ENCODE measurements at regions not wholly inside any gene's neighbourhood (a gene's known extent, or its start where the extent isn't known, plus 50 kb on each side); places are given as distances from the start of the nearest gene placed in this dataset.
A peak's percentile ranks its signal among the peaks of the same experiment; 100 is the strongest.

DNA sequence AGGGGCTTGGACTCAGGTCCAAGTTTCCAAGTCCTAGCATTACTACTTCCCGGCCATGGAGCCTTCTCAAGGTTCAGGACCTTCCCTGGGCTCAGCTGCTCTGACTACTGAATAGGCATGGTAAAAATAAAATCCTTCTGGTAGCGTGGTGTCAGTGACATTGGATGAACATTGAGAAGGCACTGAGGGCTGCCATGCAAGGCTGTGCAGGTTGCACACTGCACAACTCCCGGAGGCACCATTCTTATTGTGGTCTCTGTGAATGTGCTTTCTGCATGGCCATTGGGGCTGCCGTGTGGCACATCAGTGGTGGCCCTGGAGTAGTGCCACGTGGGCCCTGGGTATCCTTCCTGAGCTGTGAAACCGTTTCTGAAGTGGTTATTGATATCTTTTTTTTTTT is 250.2 kb upstream of the CIBAR2 start:
- no peak for DNase-seq (ENCODE audit: low read depth in 1 of 2, low spot score in 1 of 2)
- Histone ChIP-seq H3K4me1 (ENCODE audit: low read depth) (peaks cover 18% of the 10 kb centered on the region), H3K4me3 (no peak overlapping the region), H3K9me3 (ENCODE audit: low read depth) (no peaks in the 10 kb centered on the region), H3K36me3 (no peaks in the 10 kb centered on the region), H3K27me3 (no peaks in the 10 kb centered on the region), H3K27ac (no peak overlapping the region)
- TF ChIP-seq, protein P1, sequence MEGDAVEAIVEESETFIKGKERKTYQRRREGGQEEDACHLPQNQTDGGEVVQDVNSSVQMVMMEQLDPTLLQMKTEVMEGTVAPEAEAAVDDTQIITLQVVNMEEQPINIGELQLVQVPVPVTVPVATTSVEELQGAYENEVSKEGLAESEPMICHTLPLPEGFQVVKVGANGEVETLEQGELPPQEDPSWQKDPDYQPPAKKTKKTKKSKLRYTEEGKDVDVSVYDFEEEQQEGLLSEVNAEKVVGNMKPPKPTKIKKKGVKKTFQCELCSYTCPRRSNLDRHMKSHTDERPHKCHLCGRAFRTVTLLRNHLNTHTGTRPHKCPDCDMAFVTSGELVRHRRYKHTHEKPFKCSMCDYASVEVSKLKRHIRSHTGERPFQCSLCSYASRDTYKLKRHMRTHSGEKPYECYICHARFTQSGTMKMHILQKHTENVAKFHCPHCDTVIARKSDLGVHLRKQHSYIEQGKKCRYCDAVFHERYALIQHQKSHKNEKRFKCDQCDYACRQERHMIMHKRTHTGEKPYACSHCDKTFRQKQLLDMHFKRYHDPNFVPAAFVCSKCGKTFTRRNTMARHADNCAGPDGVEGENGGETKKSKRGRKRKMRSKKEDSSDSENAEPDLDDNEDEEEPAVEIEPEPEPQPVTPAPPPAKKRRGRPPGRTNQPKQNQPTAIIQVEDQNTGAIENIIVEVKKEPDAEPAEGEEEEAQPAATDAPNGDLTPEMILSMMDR (IDR thresholded peaks at IDR 0.05; ENCODE audit: low read depth, low read length) = no peak

DNA sequence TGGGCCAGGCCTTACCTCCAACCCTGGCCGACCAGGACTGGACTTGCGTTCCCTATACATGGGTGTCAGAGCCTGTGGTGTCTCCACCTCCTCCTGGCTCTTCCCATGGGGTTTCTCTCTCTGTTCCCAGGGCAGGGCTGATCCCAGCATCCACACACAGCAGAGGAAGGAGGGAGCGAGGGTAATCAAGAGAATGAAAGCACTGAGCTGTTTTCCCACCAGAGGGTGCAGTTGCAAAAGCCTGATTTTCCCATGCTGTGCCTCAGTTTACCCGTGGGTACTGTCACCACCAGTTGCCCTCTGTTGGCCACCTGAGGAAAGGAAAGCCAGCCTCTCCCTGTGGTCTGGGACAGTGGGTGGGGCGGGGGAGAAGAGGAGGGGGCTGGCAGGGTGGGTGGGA is 249.7 kb upstream of the GSE1 start:
- H3K27me3 ChIP-seq = no peaks in the 10 kb centered on the region
- no peaks in the 10 kb centered on the region for H3K36me3 ChIP-seq
- DNase-seq (ENCODE audit: low read depth in 1 of 2, low spot score in 1 of 2) = no peak
- peaks cover 18% of the 10 kb centered on the region for H3K4me1 ChIP-seq (ENCODE audit: low read depth)
- TF ChIP-seq, protein P1 (IDR thresholded peaks at IDR 0.05; ENCODE audit: low read depth, low read length) = peak; percentile 2
- no peak overlapping the region for H3K4me3 ChIP-seq
- no peak overlapping the region for H3K27ac ChIP-seq
- H3K9me3 ChIP-seq (ENCODE audit: low read depth) = no peaks in the 10 kb centered on the region

DNA sequence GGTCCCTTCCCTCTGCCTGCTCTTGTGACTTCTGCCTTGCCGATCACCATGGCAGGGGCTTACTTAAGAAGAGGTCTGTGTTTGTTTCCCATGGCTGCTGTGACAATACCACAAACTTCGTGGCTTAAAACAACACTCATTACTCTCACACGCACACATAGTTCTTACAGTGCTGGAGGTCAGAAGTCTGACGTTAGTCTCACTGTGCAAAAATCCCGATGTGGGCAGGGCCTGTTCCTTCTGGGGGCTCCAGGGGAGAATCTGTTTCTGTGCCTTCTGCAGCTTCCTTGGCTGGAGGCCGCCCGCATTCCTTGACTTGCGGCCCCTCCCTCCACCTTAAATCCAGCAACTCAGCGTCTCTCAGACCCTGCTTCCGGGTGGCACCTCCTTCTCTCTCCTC is 249.2 kb upstream of the GSE1 start:
- no peaks in the 10 kb centered on the region for H3K27me3 ChIP-seq
- peaks cover 18% of the 10 kb centered on the region for H3K4me1 ChIP-seq (ENCODE audit: low read depth)
- H3K27ac ChIP-seq = no peak overlapping the region
- H3K36me3 ChIP-seq = no peaks in the 10 kb centered on the region
- TF ChIP-seq, protein P1 (IDR thresholded peaks at IDR 0.05; ENCODE audit: low read depth, low read length) = no peak
- no peak for DNase-seq (ENCODE audit: low read depth in 1 of 2, low spot score in 1 of 2)
- no peaks in the 10 kb centered on the region for H3K9me3 ChIP-seq (ENCODE audit: low read depth)
- no peak overlapping the region for H3K4me3 ChIP-seq

DNA sequence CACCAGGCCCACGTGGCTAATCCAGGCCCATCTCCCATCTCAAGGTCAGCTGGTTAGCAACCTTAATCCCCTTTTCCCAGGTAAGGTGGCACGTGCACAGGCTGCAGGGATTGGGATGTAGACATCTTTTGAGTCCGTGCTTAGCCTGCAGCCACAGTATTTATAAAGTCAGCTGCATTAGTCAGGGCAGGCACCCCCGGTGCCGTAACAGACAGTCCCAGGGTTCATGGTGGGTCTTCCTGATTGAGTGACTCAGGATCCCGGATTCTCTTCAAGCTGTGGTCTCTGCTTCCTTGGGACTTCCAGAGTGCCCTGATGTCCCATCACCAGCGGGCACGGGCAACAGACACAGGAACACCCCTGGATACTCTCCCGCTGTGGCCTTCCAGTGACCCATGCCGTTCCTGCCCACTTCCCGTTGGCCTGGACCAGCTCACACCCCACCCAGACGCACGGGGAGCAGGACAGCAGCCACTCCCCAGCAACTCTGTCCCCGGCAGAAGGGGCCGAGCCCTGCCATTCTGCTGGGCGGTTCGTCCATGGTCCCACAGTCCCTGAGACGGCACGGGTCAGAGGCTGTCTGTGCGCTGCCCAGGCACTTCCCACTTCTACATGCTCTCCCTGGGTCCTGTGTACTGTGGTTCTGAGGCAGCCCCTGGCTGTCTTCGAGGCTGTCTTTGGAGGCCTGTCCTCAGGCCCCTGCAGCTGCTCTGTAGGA is 248.6 kb upstream of the GSE1 start:
- no peak overlapping the region for H3K27ac ChIP-seq
- H3K27me3 ChIP-seq = no peaks in the 10 kb centered on the region
- no peaks in the 10 kb centered on the region for H3K36me3 ChIP-seq
- no peak overlapping the region for H3K4me3 ChIP-seq
- no peaks in the 10 kb centered on the region for H3K9me3 ChIP-seq (ENCODE audit: low read depth)
- TF ChIP-seq, protein P1 (IDR thresholded peaks at IDR 0.05; ENCODE audit: low read depth, low read length) = no peak
- H3K4me1 ChIP-seq (ENCODE audit: low read depth) = peaks cover 18% of the 10 kb centered on the region
- DNase-seq (ENCODE audit: low read depth in 1 of 2, low spot score in 1 of 2) = no peak

DNA sequence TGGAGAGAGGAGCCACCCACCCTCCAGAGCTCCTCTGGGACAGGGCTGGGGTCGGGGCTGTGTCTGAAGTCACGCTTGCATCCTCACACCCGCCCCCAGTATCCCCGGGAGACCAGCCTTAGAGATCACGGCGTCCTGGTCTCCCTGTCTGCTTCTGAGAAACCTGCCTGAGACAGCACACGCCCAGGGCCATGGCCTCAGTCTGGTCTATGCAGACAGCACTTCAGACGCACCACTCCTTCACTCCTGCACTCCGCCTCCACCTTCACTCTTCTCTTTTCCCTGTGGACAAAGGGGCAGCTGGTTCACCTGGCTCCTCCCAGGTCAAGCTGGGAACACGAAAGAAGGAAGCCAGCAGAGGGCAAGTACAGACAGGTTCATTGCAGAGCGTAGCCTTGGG is 248.0 kb upstream of the GSE1 start:
- H3K4me1 ChIP-seq (ENCODE audit: low read depth) = peaks cover 18% of the 10 kb centered on the region
- H3K27ac ChIP-seq = peak overlapping the region; percentile 72
- TF ChIP-seq, protein P1 (IDR thresholded peaks at IDR 0.05; ENCODE audit: low read depth, low read length) = no peak
- no peak for DNase-seq (ENCODE audit: low read depth in 1 of 2, low spot score in 1 of 2)
- no peak overlapping the region for H3K4me3 ChIP-seq
- H3K9me3 ChIP-seq (ENCODE audit: low read depth) = no peaks in the 10 kb centered on the region
- no peaks in the 10 kb centered on the region for H3K36me3 ChIP-seq
- no peaks in the 10 kb centered on the region for H3K27me3 ChIP-seq
